Activated CD4-positive, alpha-beta T cell treated with anti-CD3 and anti-CD28 coated beads, Interleukin-2, amount 10 ng/mL, durations not matched to agents 24 days and 14 days (primary cell): ENCODE measurements at regions not wholly inside any gene's neighbourhood (a gene's known extent, or its start where the extent isn't known, plus 50 kb on each side); places are given as distances from the start of the nearest gene placed in this dataset.

Experiments used
- DNase-seq: peaks from one replicate; pipeline ENCODE4 v3.0.0; 2022
- H3K27ac Mint-ChIP-seq: one replicate; pipeline ENCODE4 v1.8.0; 2022; ENCODE audit warnings: mild to moderate bottlenecking, mixed read lengths
- H3K27me3 Mint-ChIP-seq: one replicate; pipeline ENCODE4 v1.8.0; 2022; ENCODE audit warnings: mixed read lengths
- H3K36me3 Mint-ChIP-seq: one replicate; pipeline ENCODE4 v1.8.0; 2022; ENCODE audit warnings: low read depth, mild to moderate bottlenecking, mixed read lengths
- H3K4me1 Mint-ChIP-seq: one replicate; pipeline ENCODE4 v1.8.0; 2021; ENCODE audit warnings: mixed read lengths
- H3K4me3 Mint-ChIP-seq: one replicate; pipeline ENCODE4 v1.8.0; 2022; ENCODE audit warnings: mild to moderate bottlenecking, moderate library complexity, mixed read lengths
- H3K9me3 Mint-ChIP-seq: one replicate; pipeline ENCODE4 v1.8.0; 2021; ENCODE audit warnings: mixed read lengths
- intact Hi-C: fragments of 100-400 bp; cut with micrococcal nuclease; formaldehyde crosslinking; loops from one replicate; pipeline ENCODE4 v1.15.1; 2023

- Mint-ChIP-seq H3K36me3 (no peaks in the 10 kb centered on the region), H3K4me1 (no peaks in the 10 kb centered on the region), H3K9me3 (no peaks in the 10 kb centered on the region), H3K27ac (no peak overlapping the region), H3K27me3 (no peaks in the 10 kb centered on the region), H3K4me3 (no peak overlapping the region)
- intact Hi-C loops = no loop called here
- no peak for DNase-seq
These were observed 464.7 kb downstream of the INSC start for GRCh38 chr11:15579287-15580001.

- H3K27me3 Mint-ChIP-seq = no peaks in the 10 kb centered on the region
- no peaks in the 10 kb centered on the region for H3K9me3 Mint-ChIP-seq
- no peaks in the 10 kb centered on the region for H3K4me1 Mint-ChIP-seq
- no peaks in the 10 kb centered on the region for H3K36me3 Mint-ChIP-seq
- H3K27ac Mint-ChIP-seq = no peak overlapping the region
- no peak overlapping the region for H3K4me3 Mint-ChIP-seq
- no peak for DNase-seq
- intact Hi-C loops = no loop called here
These were observed 465.5 kb downstream of the INSC start for GRCh38 chr11:15580056-15580774.

- no peaks in the 10 kb centered on the region for H3K9me3 Mint-ChIP-seq
These were observed 466.0 kb downstream of the INSC start for GRCh38 chr11:15580775-15581095.

GRCh38 chr11:15584158-15584557 is 469.4 kb downstream of the INSC start:
- H3K27ac Mint-ChIP-seq = no peak overlapping the region
- no peak for DNase-seq
- no peaks in the 10 kb centered on the region for H3K4me1 Mint-ChIP-seq
- H3K9me3 Mint-ChIP-seq = no peaks in the 10 kb centered on the region
- no peak overlapping the region for H3K4me3 Mint-ChIP-seq
- intact Hi-C loops = no loop called here
- H3K27me3 Mint-ChIP-seq = no peaks in the 10 kb centered on the region
- no peaks in the 10 kb centered on the region for H3K36me3 Mint-ChIP-seq

More at GRCh38 chr11:15580775-15581095, 466.0 kb downstream of the INSC start:
- no peaks in the 10 kb centered on the region for H3K4me1 Mint-ChIP-seq
- no peaks in the 10 kb centered on the region for H3K36me3 Mint-ChIP-seq
- H3K27me3 Mint-ChIP-seq = no peaks in the 10 kb centered on the region
- intact Hi-C loops = no loop called here
- H3K27ac Mint-ChIP-seq = no peak overlapping the region
- H3K4me3 Mint-ChIP-seq = no peak overlapping the region
- DNase-seq = no peak

- Mint-ChIP-seq H3K27me3 (no peaks in the 10 kb centered on the region), H3K4me3 (no peak overlapping the region), H3K4me1 (no peaks in the 10 kb centered on the region), H3K9me3 (no peaks in the 10 kb centered on the region), H3K36me3 (no peaks in the 10 kb centered on the region), H3K27ac (no peak overlapping the region)
- intact Hi-C loops = no loop called here
- no peak for DNase-seq
These were observed 471.0 kb downstream of the INSC start for GRCh38 chr11:15585602-15586331.

- intact Hi-C loops = no loop called here
- Mint-ChIP-seq H3K27ac (no peak overlapping the region), H3K36me3 (no peaks in the 10 kb centered on the region), H3K4me1 (no peaks in the 10 kb centered on the region), H3K27me3 (no peaks in the 10 kb centered on the region), H3K9me3 (no peaks in the 10 kb centered on the region), H3K4me3 (no peak overlapping the region)
- no peak for DNase-seq
These were observed 472.2 kb downstream of the INSC start for GRCh38 chr11:15586741-15587473.

GRCh38 chr11:15589070-15589626 is 474.4 kb downstream of the INSC start:
- H3K27me3 Mint-ChIP-seq = no peaks in the 10 kb centered on the region
- no peaks in the 10 kb centered on the region for H3K36me3 Mint-ChIP-seq
- no peak overlapping the region for H3K4me3 Mint-ChIP-seq
- intact Hi-C loops = no loop called here
- H3K27ac Mint-ChIP-seq = no peak overlapping the region
- no peak for DNase-seq
- H3K4me1 Mint-ChIP-seq = no peaks in the 10 kb centered on the region
- no peaks in the 10 kb centered on the region for H3K9me3 Mint-ChIP-seq

GRCh38 chr11:15590132-15590531 is 475.4 kb downstream of the INSC start:
- H3K4me1 Mint-ChIP-seq = no peaks in the 10 kb centered on the region
- no peaks in the 10 kb centered on the region for H3K36me3 Mint-ChIP-seq
- H3K27me3 Mint-ChIP-seq = no peaks in the 10 kb centered on the region
- H3K9me3 Mint-ChIP-seq = no peaks in the 10 kb centered on the region
- intact Hi-C loops = no loop called here
- no peak for DNase-seq
- H3K4me3 Mint-ChIP-seq = no peak overlapping the region
- H3K27ac Mint-ChIP-seq = no peak overlapping the region

- Mint-ChIP-seq H3K36me3 (no peaks in the 10 kb centered on the region), H3K27me3 (no peaks in the 10 kb centered on the region), H3K9me3 (no peaks in the 10 kb centered on the region), H3K4me3 (no peak overlapping the region), H3K27ac (no peak overlapping the region), H3K4me1 (no peaks in the 10 kb centered on the region)
- DNase-seq = no peak
- intact Hi-C loops = no loop called here
These were observed 476.4 kb downstream of the INSC start for GRCh38 chr11:15591112-15591537.

GRCh38 chr11:15594607-15595006 is 479.9 kb downstream of the INSC start:
- no peak overlapping the region for H3K4me3 Mint-ChIP-seq
- H3K27me3 Mint-ChIP-seq = no peaks in the 10 kb centered on the region
- H3K36me3 Mint-ChIP-seq = no peaks in the 10 kb centered on the region
- no peaks in the 10 kb centered on the region for H3K4me1 Mint-ChIP-seq
- no peak overlapping the region for H3K27ac Mint-ChIP-seq
- no peak for DNase-seq
- no peaks in the 10 kb centered on the region for H3K9me3 Mint-ChIP-seq
- intact Hi-C loops = no loop called here

- no peaks in the 10 kb centered on the region for H3K4me1 Mint-ChIP-seq
- H3K36me3 Mint-ChIP-seq = no peaks in the 10 kb centered on the region
- no peaks in the 10 kb centered on the region for H3K27me3 Mint-ChIP-seq
- H3K4me3 Mint-ChIP-seq = no peak overlapping the region
- no peak for DNase-seq
- H3K27ac Mint-ChIP-seq = no peak overlapping the region
- intact Hi-C loops = no loop called here
- H3K9me3 Mint-ChIP-seq = no peaks in the 10 kb centered on the region
These were observed 484.7 kb downstream of the INSC start for GRCh38 chr11:15599376-15599775.

- Mint-ChIP-seq H3K4me3 (no peak overlapping the region), H3K27me3 (no peaks in the 10 kb centered on the region), H3K4me1 (no peaks in the 10 kb centered on the region), H3K36me3 (no peaks in the 10 kb centered on the region), H3K27ac (no peak overlapping the region), H3K9me3 (no peaks in the 10 kb centered on the region)
- intact Hi-C loops = no loop called here
- DNase-seq = no peak
These were observed 487.3 kb downstream of the INSC start for GRCh38 chr11:15602047-15602446.

GRCh38 chr11:15602785-15603567 is 488.3 kb downstream of the INSC start:
- H3K9me3 Mint-ChIP-seq = no peaks in the 10 kb centered on the region
- H3K4me1 Mint-ChIP-seq = no peaks in the 10 kb centered on the region
- intact Hi-C loops = no loop called here
- no peak overlapping the region for H3K27ac Mint-ChIP-seq
- H3K36me3 Mint-ChIP-seq = no peaks in the 10 kb centered on the region
- H3K4me3 Mint-ChIP-seq = no peak overlapping the region
- H3K27me3 Mint-ChIP-seq = no peaks in the 10 kb centered on the region
- no peak for DNase-seq
